ENCODE measurements at regions not wholly inside any gene's neighbourhood (a gene's known extent, or its start where the extent isn't known, plus 50 kb on each side); places are given as distances from the start of the nearest gene placed in this dataset.
"Not testable (repeated sequence)": the region's sequence is repeated elsewhere in the genome, so short reads cannot be mapped to it uniquely, and the experiment has no call there.

DNA sequence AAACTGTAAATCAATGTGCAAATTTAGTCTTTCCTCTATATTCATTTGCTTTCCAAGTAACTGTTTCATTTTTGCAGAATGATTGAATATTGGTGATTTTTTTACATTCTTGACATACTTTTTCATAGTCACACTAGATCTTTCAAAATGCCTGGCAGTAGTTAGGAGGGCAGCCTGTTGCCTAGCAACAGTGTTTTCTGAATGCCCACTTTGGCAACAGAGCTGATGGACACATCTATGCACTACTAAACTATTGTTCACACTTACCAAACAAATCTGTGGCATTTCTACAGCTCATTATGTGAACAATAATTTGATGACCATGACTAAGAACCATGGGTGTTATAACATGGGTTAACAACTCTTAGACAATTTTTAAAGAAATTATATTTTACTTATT, 438.0 kb upstream of the IMPG1 start:
- no peak overlapping the region for H3K4me3 ChIP-seq
- no peak overlapping the region for H3K27ac ChIP-seq
- ATAC-seq (replicated peaks in 6 of 8), result peak in 2 of 8 experiments; percentile 50 to 75
- H3K4me1 ChIP-seq (replicated peaks in 1 of 2), result peaks cover 0 to 3% of the 10 kb centered on the region in 2 donors
- in situ Hi-C loops (cut with MboI; ENCODE audit: low pct_unique_long_range_greater_than_20kb in 2 of 9, low sequenced_read_pairs in 9 of 9, unreplicated experiment in 9 of 9), result no loop called here

GRCh38 chr6:76509397-76509796, 436.9 kb upstream of the IMPG1 start:
- ATAC-seq (replicated peaks in 6 of 8), result no peak

GRCh38 chr6:76506808-76507207, 434.3 kb upstream of the IMPG1 start:
- H3K4me3 ChIP-seq, result no peak overlapping the region
- no peak for ATAC-seq (replicated peaks in 6 of 8)
- WGBS, 10 experiments, result 0 to 80% (median 13%) methylated on average over 1 of the region's 1 CpG; no CpG with 5 or more reads in 5 of the 10 experiments
- in situ Hi-C loops (cut with MboI; ENCODE audit: low pct_unique_long_range_greater_than_20kb in 2 of 9, low sequenced_read_pairs in 9 of 9, unreplicated experiment in 9 of 9), result no loop called here
- H3K4me1 ChIP-seq (replicated peaks in 1 of 2), result peaks cover 0 to 3% of the 10 kb centered on the region in 2 donors
- no peak overlapping the region for H3K27ac ChIP-seq

More at GRCh38 chr6:76509397-76509796, 436.9 kb upstream of the IMPG1 start:
- in situ Hi-C loops (cut with MboI; ENCODE audit: low pct_unique_long_range_greater_than_20kb in 2 of 9, low sequenced_read_pairs in 9 of 9, unreplicated experiment in 9 of 9), result no loop called here
- no peak overlapping the region for H3K27ac ChIP-seq
- 20 to 100% (median 90%) methylated on average over 1 to 2 of the region's 2 CpGs; no CpG with 5 or more reads in 1 of the 10 experiments for WGBS, 10 experiments
- peaks cover 0 to 3% of the 10 kb centered on the region in 2 donors for H3K4me1 ChIP-seq (replicated peaks in 1 of 2)
- no peak overlapping the region for H3K4me3 ChIP-seq

DNA sequence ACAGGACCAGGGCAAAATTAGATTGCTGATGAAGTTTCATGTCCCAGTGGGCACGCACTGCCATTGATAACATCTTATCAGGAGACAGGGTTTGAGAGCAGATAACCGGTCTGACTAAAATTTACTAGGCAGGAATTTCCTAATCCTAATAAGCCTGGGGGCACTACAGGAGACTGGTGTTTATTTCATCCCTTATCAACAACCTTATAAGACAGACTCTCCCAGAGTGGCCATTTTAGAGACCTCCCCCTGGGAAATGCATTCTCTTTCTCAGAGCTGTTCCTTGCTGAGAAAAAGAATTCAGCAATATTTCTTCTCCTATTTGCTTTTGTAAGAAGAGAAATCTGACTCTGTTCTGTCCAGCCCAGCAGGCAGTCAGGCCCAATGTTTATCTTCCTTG, 423.4 kb upstream of the IMPG1 start:
- no peak overlapping the region for H3K4me3 ChIP-seq
- WGBS, 10 experiments, result 17 to 100% (median 80%) methylated on average over 1 to 2 of the region's 2 CpGs; no CpG with 5 or more reads in 5 of the 10 experiments
- in situ Hi-C loops (cut with MboI; ENCODE audit: low pct_unique_long_range_greater_than_20kb in 2 of 9, low sequenced_read_pairs in 9 of 9, unreplicated experiment in 9 of 9), result no loop called here
- H3K27ac ChIP-seq, result no peak overlapping the region
- no peaks in the 10 kb centered on the region for H3K4me1 ChIP-seq (replicated peaks in 1 of 2)
- no peak for ATAC-seq (replicated peaks in 6 of 8)

- H3K4me3 ChIP-seq; H3K4me1 ChIP-seq (replicated peaks in 1 of 2); ATAC-seq (replicated peaks in 6 of 8); H3K27ac ChIP-seq; in situ Hi-C loops (cut with MboI; ENCODE audit: low pct_unique_long_range_greater_than_20kb in 2 of 9, low sequenced_read_pairs in 9 of 9, unreplicated experiment in 9 of 9): not testable (repeated sequence)
- WGBS, 10 experiments, result 26 to 100% (median 51%) methylated on average over 1 to 3 of the region's 3 CpGs
Observed at GRCh38 chr6:76491376-76491775, 418.9 kb upstream of the IMPG1 start.

GRCh38 chr6:76490456-76490855, 418.0 kb upstream of the IMPG1 start:
- no peak overlapping the region for H3K4me3 ChIP-seq
- ATAC-seq (replicated peaks in 6 of 8), result no peak
- in situ Hi-C loops (cut with MboI; ENCODE audit: low pct_unique_long_range_greater_than_20kb in 2 of 9, low sequenced_read_pairs in 9 of 9, unreplicated experiment in 9 of 9), result no loop called here
- H3K4me1 ChIP-seq (replicated peaks in 1 of 2), result no peaks in the 10 kb centered on the region
- H3K27ac ChIP-seq, result no peak overlapping the region

DNA sequence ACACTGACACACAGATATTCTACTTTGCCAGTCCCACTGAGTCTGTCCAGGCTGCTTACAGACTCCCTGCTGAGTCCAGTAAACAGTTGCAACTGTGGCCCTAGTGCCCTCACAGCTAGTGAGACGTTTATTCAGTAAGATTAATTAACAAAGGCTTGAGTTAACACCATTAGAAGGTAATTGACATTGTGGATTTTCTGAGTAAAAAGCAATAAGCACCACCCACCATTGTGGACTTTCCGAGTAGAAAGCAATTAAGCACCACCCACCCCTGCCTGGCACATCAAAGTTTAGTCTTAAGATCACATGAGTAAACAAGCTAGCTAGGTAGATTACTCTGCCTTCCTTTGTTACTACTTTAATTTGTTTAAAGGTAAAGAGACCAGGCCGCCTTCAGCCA, 408.6 kb upstream of the IMPG1 start:
- Histone ChIP-seq H3K4me1 (replicated peaks in 1 of 2) (no peaks in the 10 kb centered on the region), H3K27ac (no peak overlapping the region), H3K4me3 (no peak overlapping the region)
- in situ Hi-C loops (cut with MboI; ENCODE audit: low pct_unique_long_range_greater_than_20kb in 2 of 9, low sequenced_read_pairs in 9 of 9, unreplicated experiment in 9 of 9), result no loop called here
- no peak for ATAC-seq (replicated peaks in 6 of 8)
- WGBS, 10 experiments, result 8 to 100% (median 57%) methylated on average over 1 to 3 of the region's 3 CpGs; no CpG with 5 or more reads in 1 of the 10 experiments

GRCh38 chr6:76472858-76473257, 400.4 kb upstream of the IMPG1 start:
- peak in 1 of 8 experiments; percentile 52 for ATAC-seq (replicated peaks in 6 of 8)
- WGBS, 10 experiments, result 0 to 89% (median 71%) methylated on average over 1 to 2 of the region's 2 CpGs; no CpG with 5 or more reads in 5 of the 10 experiments
- Histone ChIP-seq H3K4me1 (replicated peaks in 1 of 2) (no peaks in the 10 kb centered on the region), H3K27ac (no peak overlapping the region), H3K4me3 (no peak overlapping the region)
- in situ Hi-C loops (cut with MboI; ENCODE audit: low pct_unique_long_range_greater_than_20kb in 2 of 9, low sequenced_read_pairs in 9 of 9, unreplicated experiment in 9 of 9), result no loop called here

DNA sequence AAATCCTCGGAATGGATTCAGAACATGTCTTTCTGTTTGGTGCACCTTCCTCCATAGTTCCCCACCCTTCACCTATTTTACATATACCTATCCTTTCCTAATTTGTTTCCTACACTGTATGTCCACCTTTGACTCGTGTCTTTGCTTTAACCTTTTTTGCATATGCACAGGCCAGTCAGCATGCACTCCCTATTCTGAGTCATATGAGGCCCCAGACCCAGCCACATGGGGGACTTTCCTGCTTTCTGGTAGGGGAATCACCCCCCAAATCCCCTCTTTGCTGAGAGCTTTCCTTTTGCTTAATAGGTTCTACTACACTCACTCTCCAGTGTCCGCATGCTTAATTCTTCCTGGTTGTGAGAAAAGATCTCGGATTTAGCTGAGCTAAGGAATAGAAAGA, 393.8 kb upstream of the IMPG1 start:
- no peak overlapping the region for H3K27ac ChIP-seq
- ATAC-seq (replicated peaks in 6 of 8), result no peak
- WGBS, 10 experiments, result 0 to 83% (median 59%) methylated on average over 1 to 4 of the region's 4 CpGs; no CpG with 5 or more reads in 2 of the 10 experiments
- H3K4me3 ChIP-seq, result no peak overlapping the region
- no peaks in the 10 kb centered on the region for H3K4me1 ChIP-seq (replicated peaks in 1 of 2)
- in situ Hi-C loops (cut with MboI; ENCODE audit: low pct_unique_long_range_greater_than_20kb in 2 of 9, low sequenced_read_pairs in 9 of 9, unreplicated experiment in 9 of 9), result no loop called here

DNA sequence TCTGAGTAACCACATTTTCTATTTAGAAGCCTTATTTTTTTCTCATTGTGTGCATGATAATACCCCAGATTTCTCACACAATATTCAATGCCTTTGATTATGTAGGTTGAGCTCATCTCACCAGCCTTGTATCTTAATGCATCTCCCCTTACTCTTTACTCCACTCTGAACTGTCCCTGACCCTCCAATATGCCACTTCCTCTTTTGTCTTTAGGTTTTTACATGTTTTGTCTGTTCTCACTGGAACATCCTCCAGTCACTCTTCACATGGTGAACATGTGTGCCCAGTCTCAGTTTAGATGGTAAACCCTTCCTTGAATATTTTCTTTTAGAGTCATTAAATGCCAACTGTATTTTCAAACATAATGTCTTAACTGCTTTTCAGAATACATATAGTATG, 392.9 kb upstream of the IMPG1 start:
- in situ Hi-C loops (cut with MboI; ENCODE audit: low pct_unique_long_range_greater_than_20kb in 2 of 9, low sequenced_read_pairs in 9 of 9, unreplicated experiment in 9 of 9), result no loop called here
- no peak overlapping the region for H3K27ac ChIP-seq
- no peak for ATAC-seq (replicated peaks in 6 of 8)
- no peaks in the 10 kb centered on the region for H3K4me1 ChIP-seq (replicated peaks in 1 of 2)
- no peak overlapping the region for H3K4me3 ChIP-seq

DNA sequence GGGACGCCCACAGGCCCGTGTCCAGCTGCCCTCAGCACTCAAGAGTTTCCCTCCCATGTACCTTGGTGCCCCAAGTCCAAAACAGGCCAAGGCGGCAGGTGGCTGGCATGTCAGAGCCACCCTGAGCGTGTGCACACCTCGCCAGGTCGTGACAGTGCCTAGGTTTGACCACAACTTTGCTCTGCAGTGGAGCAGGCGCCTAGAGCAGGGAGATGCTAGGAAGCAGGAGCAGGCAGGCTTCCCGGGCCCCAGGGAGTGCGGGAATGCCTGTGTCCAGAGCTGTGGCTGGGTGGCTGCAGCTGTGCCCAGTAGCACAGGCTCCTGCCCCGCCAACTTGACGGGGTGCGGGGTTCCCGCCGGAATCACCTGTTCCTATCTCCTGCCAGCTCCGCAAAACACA, 380.8 kb upstream of the IMPG1 start:
- no peak for ATAC-seq (replicated peaks in 6 of 8)
- in situ Hi-C loops (cut with MboI; ENCODE audit: low pct_unique_long_range_greater_than_20kb in 2 of 9, low sequenced_read_pairs in 9 of 9, unreplicated experiment in 9 of 9), result no loop called here
- WGBS, 10 experiments, result 0 to 100% (median 51%) methylated on average over 1 to 6 of the region's 15 CpGs; no CpG with 5 or more reads in 2 of the 10 experiments

DNA sequence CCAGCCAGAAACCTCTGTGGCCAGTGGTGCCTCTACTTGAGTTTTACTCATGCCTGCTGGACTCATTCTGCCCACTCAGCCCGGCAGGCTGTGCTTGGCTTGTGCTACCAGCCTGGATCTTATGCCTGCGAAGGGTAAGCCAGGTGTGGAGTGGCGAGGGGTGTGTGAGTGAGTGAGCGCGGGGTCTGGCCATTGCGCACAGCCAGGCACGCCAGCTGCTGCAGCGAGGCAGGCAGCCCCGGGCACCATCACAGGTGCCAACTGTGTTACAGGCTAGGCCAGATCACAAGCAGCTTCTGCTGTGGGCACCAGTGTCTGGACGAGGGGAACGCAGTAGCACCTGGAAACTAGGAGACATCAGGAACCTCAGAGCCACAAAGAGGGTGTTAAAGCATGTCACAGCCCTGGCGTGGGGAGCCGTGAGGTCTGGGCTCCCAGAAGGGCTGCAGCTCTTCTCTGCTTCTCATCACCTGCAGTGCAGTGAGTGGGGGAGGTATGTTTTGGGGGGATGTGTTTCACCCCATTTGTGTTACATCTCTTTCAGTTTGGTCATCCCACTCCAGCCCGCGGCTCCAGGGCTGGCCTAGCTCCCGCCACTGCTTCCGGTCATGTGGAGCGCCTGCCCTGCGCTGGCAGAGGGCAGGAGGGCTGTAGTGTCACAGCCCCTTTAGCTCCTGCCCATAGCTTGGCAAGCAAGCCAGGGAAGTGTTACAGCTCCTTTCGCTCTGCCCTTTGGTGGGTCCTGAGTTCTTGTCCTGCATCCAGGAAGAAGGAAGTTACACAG, 379.7 kb upstream of the IMPG1 start:
- Histone ChIP-seq H3K27ac (no peak overlapping the region), H3K4me3 (no peak overlapping the region), H3K4me1 (replicated peaks in 1 of 2) (no peaks in the 10 kb centered on the region)
- in situ Hi-C loops (cut with MboI; ENCODE audit: low pct_unique_long_range_greater_than_20kb in 2 of 9, low sequenced_read_pairs in 9 of 9, unreplicated experiment in 9 of 9), result no loop called here
- WGBS, 10 experiments, result 40 to 100% (median 92%) methylated on average over 1 to 14 of the region's 20 CpGs; no CpG with 5 or more reads in 5 of the 10 experiments
- no peak for ATAC-seq (replicated peaks in 6 of 8)

More for the DNA sequence above, 380.8 kb upstream of the IMPG1 start:
- no peak overlapping the region for H3K4me3 ChIP-seq
- no peak overlapping the region for H3K27ac ChIP-seq
- no peaks in the 10 kb centered on the region for H3K4me1 ChIP-seq (replicated peaks in 1 of 2)

DNA sequence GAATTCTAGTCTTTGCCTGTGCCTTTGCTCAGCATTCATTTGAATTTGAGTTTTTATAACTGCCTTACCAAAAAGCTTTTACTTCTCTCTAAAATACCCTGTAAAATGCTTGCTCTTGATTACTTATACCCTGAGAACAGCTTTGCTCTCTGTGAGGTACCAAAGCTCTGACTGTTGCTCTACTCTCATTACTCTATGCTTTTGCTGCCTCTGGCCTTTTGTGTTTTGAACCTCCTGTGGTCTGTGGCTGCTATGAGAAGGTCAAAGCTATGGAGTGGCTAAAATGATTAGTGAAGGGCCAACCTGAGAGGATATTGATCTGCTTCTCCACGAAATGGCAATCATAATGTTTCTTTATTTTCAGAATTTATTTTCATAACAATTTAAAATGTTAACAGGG, 375.6 kb upstream of the IMPG1 start:
- 0 to 80% (median 20%) methylated on average over 1 of the region's 1 CpG; no CpG with 5 or more reads in 2 of the 10 experiments for WGBS, 10 experiments
- Histone ChIP-seq H3K4me1 (replicated peaks in 1 of 2) (no peaks in the 10 kb centered on the region), H3K4me3 (no peak overlapping the region), H3K27ac (no peak overlapping the region)
- in situ Hi-C loops (cut with MboI; ENCODE audit: low pct_unique_long_range_greater_than_20kb in 2 of 9, low sequenced_read_pairs in 9 of 9, unreplicated experiment in 9 of 9), result no loop called here
- no peak for ATAC-seq (replicated peaks in 6 of 8)

- Histone ChIP-seq H3K4me1 (replicated peaks in 1 of 2) (peaks cover 2 to 3% of the 10 kb centered on the region in 2 donors), H3K4me3 (no peak overlapping the region), H3K27ac (no peak overlapping the region)
- ATAC-seq (replicated peaks in 6 of 8), result peak in 6 of 8 experiments; percentile 48 to 98 (median 84)
- in situ Hi-C loops (cut with MboI; ENCODE audit: low pct_unique_long_range_greater_than_20kb in 2 of 9, low sequenced_read_pairs in 9 of 9, unreplicated experiment in 9 of 9), result no loop called here
- 10 to 87% (median 57%) methylated on average over 1 to 3 of the region's 3 CpGs; no CpG with 5 or more reads in 5 of the 10 experiments for WGBS, 10 experiments
Observed at GRCh38 chr6:76441875-76442274, 369.4 kb upstream of the IMPG1 start.
